K562 (cell line): ENCODE measurements at regions not wholly inside any gene's neighbourhood (a gene's known extent, or its start where the extent isn't known, plus 50 kb on each side); places are given as distances from the start of the nearest gene placed in this dataset.

Experiments used
- ATAC-seq: fragments of 200-7000 bp; cut with Tn5 transposase; 3 replicates; pipeline ENCODE4 v1.9.1; 2020; ENCODE audit warnings: moderate library complexity
- BruUV-seq: library from RNA; stranded (reverse); fragments of 400-500 nt; replicated peaks from 2 replicates; lab custom pipeline; 2021; lab: Mats Ljungman, UMichigan
- CTCF ChIA-PET: fragments of 300-600 bp; formaldehyde crosslinking; extraction: SDS; loops from one replicate; lab custom pipeline; 2021; ENCODE audit warnings: low intra/inter-chr PET ratio; lab: Yijun Ruan, JAX
- POLR2A ChIA-PET: fragments of 300-600, 350-650 bp; sonication (Branson Sonifier 250); formaldehyde crosslinking; extraction: SDS; loops from one replicate; lab custom pipeline; 2021; ENCODE audit warnings: antibody characterized with exemption, inconsistent platforms; lab: Yijun Ruan, JAX
- DNase-seq, 4 experiments: peaks; one replicate each; pipeline versions ENCODE4 v3.0.0 to v3.0.0-alpha.2; 2011 to 2018; ENCODE audit warnings: low spot score in 3 of 4, mixed read lengths in 3 of 4; ENCODE audit errors: extremely low read depth in 1 of 4
- FAIRE-seq: peaks from 2 replicates; lab custom pipeline; 2011; peaks lifted over from hg19 to GRCh38; lab: Jason Lieb, UNC
- H2AFZ ChIP-seq: 2 replicates; pipeline ENCODE4 v1.6.0; 2011; ENCODE audit warnings: low read depth, low read length, control low read depth, inconsistent platforms
- H3K27ac ChIP-seq: fragments of 200-600 bp; 3 replicates; pipeline ENCODE4 v1.8.0; 2011; ENCODE audit warnings: low read depth, mild to moderate bottlenecking, control low read depth, inconsistent platforms, low read length, moderate library complexity, mixed read lengths; ENCODE audit errors: extremely low read depth
- H3K27me3 ChIP-seq, 2 experiments: fragments of 300-600 bp in 1 of 2; 2 replicates in 1 of 2; 3 replicates in 1 of 2; pipeline versions ENCODE4 v1.6.0 to v1.8.0; 2011; ENCODE audit warnings: inconsistent platforms in 2 of 2, low read length in 2 of 2, mild to moderate bottlenecking in 1 of 2, mixed read lengths in 1 of 2, moderate library complexity in 1 of 2; ENCODE audit not compliant: control insufficient read depth in 2 of 2, insufficient read depth in 2 of 2
- H3K36me3 ChIP-seq: fragments of 300-600 bp; 3 replicates; pipeline ENCODE4 v1.8.0; 2011; ENCODE audit warnings: mild to moderate bottlenecking, low read length, inconsistent platforms; ENCODE audit not compliant: control insufficient read depth, insufficient read depth
- H3K4me1 ChIP-seq, 2 experiments: fragments of 200-600 bp in 1 of 2; replicated peaks in 1 of 2; 2 replicates in 1 of 2; 3 replicates in 1 of 2; pipeline versions ENCODE4 v1.5.1 to v1.8.0; 2011; ENCODE audit warnings: inconsistent platforms in 2 of 2, low read length in 2 of 2, mild to moderate bottlenecking in 1 of 2, mixed read lengths in 1 of 2, moderate library complexity in 1 of 2; ENCODE audit not compliant: control insufficient read depth in 2 of 2, insufficient read depth in 2 of 2
- H3K4me2 ChIP-seq: 2 replicates; pipeline ENCODE4 v1.6.1; 2011; ENCODE audit warnings: low read length, control low read depth, inconsistent platforms, mixed read lengths; ENCODE audit not compliant: insufficient read depth
- H3K4me3 ChIP-seq: fragments of 200-600 bp; sonication (generic), shearing (Covaris generic); 2 replicates; pipeline ENCODE4 v1.5.1; 2016; ENCODE audit warnings: control low read depth, inconsistent platforms
- H3K79me2 ChIP-seq: fragments of 200-600 bp; 3 replicates; pipeline ENCODE4 v1.8.0; 2011; ENCODE audit warnings: low read length, inconsistent platforms; ENCODE audit not compliant: control insufficient read depth, insufficient read depth
- H3K9ac ChIP-seq, 2 experiments: 2 replicates each; pipeline versions ENCODE4 v1.6.0 to v1.6.1; 2011; ENCODE audit warnings: low read depth in 2 of 2, low read length in 2 of 2, control low read depth in 1 of 2, inconsistent platforms in 1 of 2, mild to moderate bottlenecking in 1 of 2, mixed read lengths in 1 of 2; ENCODE audit not compliant: insufficient read depth in 1 of 2
- H3K9me1 ChIP-seq: one replicate; pipeline ENCODE4 v1.6.0; 2011; ENCODE audit warnings: inconsistent platforms, mild to moderate bottlenecking, low read length, moderate library complexity; ENCODE audit not compliant: control insufficient read depth, insufficient read depth
- H3K9me3 ChIP-seq: replicated peaks from 2 replicates; pipeline ENCODE4 v1.5.1; 2011; ENCODE audit warnings: low read depth, low read length, inconsistent platforms; ENCODE audit not compliant: control insufficient read depth, insufficient read depth
- H4K20me1 ChIP-seq: replicated peaks from 2 replicates; pipeline ENCODE4 v1.6.1; 2011; ENCODE audit warnings: low read length, inconsistent platforms, mixed read lengths; ENCODE audit not compliant: control insufficient read depth, insufficient read depth
- CEBPG ChIP-seq, 3 experiments: fragments of 200-800 bp in 1 of 3; sonication (Bioruptor generic) in 1 of 3; sonication (generic) in 1 of 3; formaldehyde crosslinking in 1 of 3; IDR thresholded peaks in 2 of 3; conservative IDR thresholded peaks in 1 of 3; 2 replicates each; pipeline versions ENCODE4 v1.6.1 to v1.8.0; 2016 to 2022; ENCODE audit warnings: missing compliant biosample characterization in 2 of 3, missing genetic modification characterization in 2 of 3, mild to moderate bottlenecking in 1 of 3, missing genetic modification reagents in 1 of 3
- DDX20 ChIP-seq: fragments of 450-650 bp; IDR thresholded peaks from 2 replicates; pipeline ENCODE4 v1.6.1; 2016; ENCODE audit warnings: missing genetic modification characterization, low read depth, mild to moderate bottlenecking, missing compliant biosample characterization, moderate library complexity
- HNRNPH1 ChIP-seq: fragments of 200-400 bp; formaldehyde crosslinking; optimal IDR thresholded peaks from 2 replicates; pipeline ENCODE3; 2017; ENCODE audit warnings: low read depth, mild to moderate bottlenecking, low read length, moderate library complexity
- IFI16 ChIP-seq: fragments of 250-450 bp; sonication (Bioruptor Pico); IDR thresholded peaks from 2 replicates; pipeline ENCODE4 v2.1.2; 2022; ENCODE audit warnings: mild to moderate bottlenecking, inconsistent platforms
- KAT2B ChIP-seq: IDR thresholded peaks from one replicate; pipeline ENCODE4 v1.6.1; 2012; ENCODE audit warnings: low read depth, mild to moderate bottlenecking, control low read depth, inconsistent platforms, low read length, moderate library complexity
- KLF16 ChIP-seq: IDR thresholded peaks from 2 replicates; pipeline ENCODE4 v1.6.1; 2016; ENCODE audit warnings: antibody characterized with exemption
- MAFK ChIP-seq: IDR thresholded peaks from 2 replicates; pipeline ENCODE4 v1.6.1; 2011; ENCODE audit warnings: low read length, improper control_type of control experiment
- MAX ChIP-seq: sonication (generic); formaldehyde crosslinking; IDR thresholded peaks from 2 replicates; pipeline ENCODE4 v1.9.0; 2022; ENCODE audit warnings: mild to moderate bottlenecking, missing genetic modification reagents
- NELFE ChIP-seq: IDR thresholded peaks from 2 replicates; pipeline ENCODE4 v1.6.1; 2011; ENCODE audit warnings: mild to moderate bottlenecking; ENCODE audit not compliant: insufficient read depth, insufficient read length
- NUFIP1 ChIP-seq: fragments of 450-650 bp; IDR thresholded peaks from 2 replicates; pipeline ENCODE4 v1.6.1; 2018; ENCODE audit not compliant: partially characterized antibody
- PATZ1 ChIP-seq: fragments of 250-450 bp; sonication (Bioruptor Pico); IDR thresholded peaks from 2 replicates; pipeline ENCODE4 v1.5.0; 2020; ENCODE audit warnings: mild to moderate bottlenecking, borderline replicate concordance
- SAFB ChIP-seq: fragments of 200-400 bp; formaldehyde crosslinking; IDR thresholded peaks from 2 replicates; pipeline ENCODE4 v1.6.1; 2017; ENCODE audit warnings: low read depth, low read length, borderline replicate concordance
- ZNF224 ChIP-seq: sonication (generic); formaldehyde crosslinking; IDR thresholded peaks from 2 replicates; pipeline ENCODE4 v1.8.0; 2022; ENCODE audit warnings: mild to moderate bottlenecking, missing genetic modification reagents
- ZNF263 ChIP-seq: sonication (generic); formaldehyde crosslinking; IDR thresholded peaks from 2 replicates; pipeline ENCODE4 v1.8.0; 2022; ENCODE audit warnings: mild to moderate bottlenecking, missing genetic modification reagents, borderline replicate concordance
- ZNF277 ChIP-seq: fragments of 250-450 bp; sonication (Bioruptor Pico); IDR thresholded peaks from 2 replicates; pipeline ENCODE4 v1.8.0; 2022; ENCODE audit warnings: inconsistent platforms, mild to moderate bottlenecking, moderate library complexity, borderline replicate concordance
- WGBS: fragments of 100-300 bp; shearing (Covaris generic); methylation state at CpG from one replicate; pipeline ENCODE4 v1.1.6; 2016; ENCODE audit warnings: low coverage, mixed read lengths; ENCODE audit not compliant: insufficient coverage; ENCODE audit errors: missing lambda C conversion rate; 5-methylcytosine and 5-hydroxymethylcytosine counted together
- in situ Hi-C: fragments of 300-500 bp; cut with MboI; formaldehyde crosslinking; loops from 4 replicates; pipeline ENCODE4 v1.15.0; 2018; ENCODE audit warnings: inconsistent platforms, mixed read lengths
- intact Hi-C: fragments of 100-400 bp; cut with micrococcal nuclease; formaldehyde crosslinking; loops from 2 replicates; pipeline ENCODE4 v1.14.2; 2022
- TF ChIP-seq, protein P1 (sequence below): fragments of 150-350 bp; conservative IDR thresholded peaks from 2 replicates; pipeline ENCODE4 v1.6.1; 2014; ENCODE audit warnings: low read length

DNA sequence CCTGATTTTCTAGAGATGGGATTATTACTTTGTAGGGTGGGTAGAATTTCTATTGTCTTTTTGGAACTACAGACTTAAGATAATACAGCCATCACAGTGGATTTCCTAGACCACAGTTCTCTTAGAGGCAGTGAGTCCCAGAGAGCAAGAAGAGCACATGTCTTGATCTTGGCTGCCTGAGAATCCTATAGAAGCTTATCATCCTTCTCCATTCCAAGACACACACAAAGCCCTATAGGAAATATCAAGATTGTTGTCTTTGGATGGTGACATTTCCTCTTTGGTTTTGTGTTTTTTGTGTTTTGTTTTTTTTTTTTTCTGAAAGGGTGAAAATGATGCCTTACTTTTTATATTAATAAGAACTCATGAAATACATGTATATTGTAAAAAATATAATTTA is 143.1 kb downstream of the AHR start (continued):
- TF ChIP-seq HNRNPH1 (no peak), NELFE (no peak), KAT2B (no peak), DDX20 (tag) (no peak), MAFK (no peak)
- TF ChIP-seq, protein P1, sequence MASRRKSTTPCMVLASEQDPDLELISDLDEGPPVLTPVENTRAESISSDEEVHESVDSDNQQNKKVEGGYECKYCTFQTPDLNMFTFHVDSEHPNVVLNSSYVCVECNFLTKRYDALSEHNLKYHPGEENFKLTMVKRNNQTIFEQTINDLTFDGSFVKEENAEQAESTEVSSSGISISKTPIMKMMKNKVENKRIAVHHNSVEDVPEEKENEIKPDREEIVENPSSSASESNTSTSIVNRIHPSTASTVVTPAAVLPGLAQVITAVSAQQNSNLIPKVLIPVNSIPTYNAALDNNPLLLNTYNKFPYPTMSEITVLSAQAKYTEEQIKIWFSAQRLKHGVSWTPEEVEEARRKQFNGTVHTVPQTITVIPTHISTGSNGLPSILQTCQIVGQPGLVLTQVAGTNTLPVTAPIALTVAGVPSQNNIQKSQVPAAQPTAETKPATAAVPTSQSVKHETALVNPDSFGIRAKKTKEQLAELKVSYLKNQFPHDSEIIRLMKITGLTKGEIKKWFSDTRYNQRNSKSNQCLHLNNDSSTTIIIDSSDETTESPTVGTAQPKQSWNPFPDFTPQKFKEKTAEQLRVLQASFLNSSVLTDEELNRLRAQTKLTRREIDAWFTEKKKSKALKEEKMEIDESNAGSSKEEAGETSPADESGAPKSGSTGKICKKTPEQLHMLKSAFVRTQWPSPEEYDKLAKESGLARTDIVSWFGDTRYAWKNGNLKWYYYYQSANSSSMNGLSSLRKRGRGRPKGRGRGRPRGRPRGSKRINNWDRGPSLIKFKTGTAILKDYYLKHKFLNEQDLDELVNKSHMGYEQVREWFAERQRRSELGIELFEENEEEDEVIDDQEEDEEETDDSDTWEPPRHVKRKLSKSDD = no peak

DNA sequence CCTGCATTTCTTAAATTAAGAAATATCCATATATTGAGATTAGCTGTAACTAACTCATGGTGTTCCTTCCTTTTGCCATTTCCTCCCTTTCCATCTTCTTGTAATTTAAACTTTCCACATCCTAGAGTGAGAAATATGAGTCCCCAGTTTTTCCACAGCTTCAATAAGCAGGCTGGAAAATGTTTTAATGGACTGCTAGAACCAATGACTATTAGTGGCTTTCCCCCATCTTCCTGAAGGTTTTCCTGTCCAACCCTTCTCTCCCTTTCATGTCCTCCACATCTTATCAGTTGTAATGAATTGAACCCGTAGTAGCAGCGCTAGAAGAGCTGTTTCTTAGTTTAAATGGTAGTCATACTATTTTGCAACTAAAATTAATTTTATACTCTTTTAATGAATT is 145.7 kb downstream of the AHR start:
- no peaks in the 10 kb centered on the region for H3K36me3 ChIP-seq
- DNase-seq (no peak), FAIRE-seq (no peak), ATAC-seq (no peak)
- no peaks in the 10 kb centered on the region for H3K79me2 ChIP-seq
- no peaks in the 10 kb centered on the region for H4K20me1 ChIP-seq
- in situ Hi-C loops (no loop called here), intact Hi-C loops (no loop called here)
- H3K4me3 ChIP-seq = no peak overlapping the region
- peaks cover 3% of the 10 kb centered on the region; the same call in 1 of the 2 replicates for H3K9me3 ChIP-seq
- ChIA-PET POLR2A (no interaction called here), CTCF (no interaction called here)
- H3K4me2 ChIP-seq = no peak overlapping the region
- no peaks in the 10 kb centered on the region for H3K4me1 ChIP-seq
- H3K27ac ChIP-seq = no peak overlapping the region
- no peaks in the 10 kb centered on the region for H3K27me3 ChIP-seq
- WGBS = 0% methylated on average over 2 of the region's 2 CpGs
- H3K9me1 ChIP-seq = no peaks in the 10 kb centered on the region
- no peak overlapping the region for H2AFZ ChIP-seq
- H3K9ac ChIP-seq = no peak overlapping the region
- no TSS peak for BruUV-seq
- TF ChIP-seq PATZ1 (CRISPR knock-in tag) = no peak
- no peak for TF ChIP-seq NUFIP1
- no peak for TF ChIP-seq ZNF263 (CRISPR knock-in tag)
- TF ChIP-seq CEBPG (CRISPR knock-in tag; IDR thresholded peaks at IDR 0.05) = no peak
- no peak for TF ChIP-seq CEBPG (tag; conservative IDR thresholded peaks at IDR 0.05 in 1 of 2, IDR thresholded peaks at IDR 0.05 in 1 of 2)
- no peak for TF ChIP-seq ZNF277 (CRISPR knock-in tag)
- no peak for TF ChIP-seq ZNF224 (CRISPR knock-in tag)
- no peak for TF ChIP-seq IFI16 (CRISPR knock-in tag)
- no peak for TF ChIP-seq SAFB
- TF ChIP-seq MAX (CRISPR knock-in tag) = no peak
- TF ChIP-seq KLF16 = no peak
